Epithelial cell of prostate (primary cell): ENCODE measurements at regions not wholly inside any gene's neighbourhood (a gene's known extent, or its start where the extent isn't known, plus 50 kb on each side); places are given as distances from the start of the nearest gene placed in this dataset.

Experiments
- DNase-seq: peaks from one replicate; pipeline ENCODE4 v3.0.0-alpha.2; 2011; ENCODE audit warnings: low read depth, low spot score
- H3K27ac ChIP-seq: fragments of 450-650 bp; 2 replicates; pipeline ENCODE4 v1.5.1; 2017; ENCODE audit warnings: mild to moderate bottlenecking

DNA sequence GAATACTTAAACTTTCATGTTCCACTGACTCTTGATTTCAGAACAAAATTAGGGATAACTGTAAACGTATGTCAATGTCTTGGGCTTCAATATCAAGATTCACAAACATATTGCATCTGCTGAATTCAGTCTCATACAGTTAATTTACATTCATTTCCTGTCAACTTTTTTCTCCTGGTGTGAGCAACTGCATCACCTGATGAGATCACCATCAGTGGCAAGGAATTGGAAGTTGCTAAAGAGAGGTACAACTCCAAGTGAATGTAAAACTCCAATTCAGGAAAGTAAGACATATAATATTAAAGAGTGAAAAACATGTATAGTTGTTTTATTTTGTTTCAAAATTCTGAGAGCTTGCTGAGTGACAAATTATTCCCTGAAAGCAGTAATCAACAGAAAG, 1336.2 kb upstream of the C9orf72 start:
- no peak overlapping the region for H3K27ac ChIP-seq
- DNase-seq: no peak

DNA sequence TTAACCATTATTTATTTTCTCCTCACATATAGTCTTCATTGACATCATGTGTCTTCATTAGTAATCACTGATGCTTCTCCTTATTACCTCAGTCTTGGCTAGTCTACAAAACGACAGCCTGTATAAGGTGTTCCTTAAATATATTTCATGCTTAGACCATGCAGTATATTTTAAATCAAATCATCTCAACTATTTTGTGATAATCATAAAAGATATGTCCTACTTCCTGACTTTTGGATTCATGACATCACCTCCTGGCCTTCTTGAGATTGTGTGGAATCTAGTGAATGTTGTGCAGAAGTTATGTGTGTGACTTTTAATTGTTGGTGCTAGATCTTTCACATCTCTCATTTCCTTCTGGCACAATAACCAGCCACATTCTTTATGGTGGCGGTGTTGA, 1339.3 kb upstream of the C9orf72 start:
- H3K27ac ChIP-seq: no peak overlapping the region
- no peak for DNase-seq

GRCh38 chr9:28915202-28915930, 1342.1 kb upstream of the C9orf72 start:
- H3K27ac ChIP-seq: no peak overlapping the region
- peak; percentile 75 for DNase-seq

DNA sequence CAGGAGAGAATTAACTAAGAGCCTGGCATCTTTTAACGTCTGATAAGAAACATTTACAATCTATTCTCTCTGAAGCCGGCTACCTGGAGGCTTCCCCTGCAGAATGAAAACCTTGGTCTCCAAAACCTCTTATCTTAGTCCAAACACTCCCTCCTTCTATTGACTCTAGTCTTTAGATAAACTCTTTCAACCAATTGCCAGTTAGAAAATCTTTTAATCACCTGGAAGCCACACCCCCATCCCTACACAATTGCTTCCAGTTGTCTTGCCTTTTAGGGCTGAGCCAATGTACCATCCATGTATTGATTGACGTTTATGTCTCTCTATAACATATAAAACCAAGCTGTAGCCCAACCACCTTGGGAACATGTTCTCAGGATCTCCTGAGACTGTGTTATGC, 1343.1 kb upstream of the C9orf72 start:
- no peak overlapping the region for H3K27ac ChIP-seq
- DNase-seq: no peak

- no peak overlapping the region for H3K27ac ChIP-seq
- no peak for DNase-seq
These were observed 1348.7 kb upstream of the C9orf72 start for GRCh38 chr9:28921857-28922500.

DNA sequence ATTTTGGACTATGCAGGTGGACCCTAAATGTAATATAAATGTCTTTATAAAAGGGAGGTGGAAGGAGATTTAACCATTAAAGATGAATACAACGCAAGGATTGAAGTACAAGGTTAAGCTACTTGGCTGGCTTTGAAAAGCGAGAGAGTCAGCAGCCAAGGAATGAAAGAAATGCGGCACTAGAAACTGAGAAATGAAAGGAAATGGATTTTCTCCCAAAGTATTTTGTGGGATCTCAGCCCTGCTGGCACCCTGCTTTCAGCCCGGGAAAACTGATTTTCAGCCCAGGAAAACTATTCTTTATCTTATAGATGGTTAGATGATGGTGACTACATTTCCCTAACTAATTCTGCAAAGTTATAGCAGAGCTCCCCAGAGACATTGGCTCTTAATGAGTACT, 1349.6 kb upstream of the C9orf72 start:
- no peak overlapping the region for H3K27ac ChIP-seq
- DNase-seq: no peak

- no peak for DNase-seq
- no peak overlapping the region for H3K27ac ChIP-seq
These were observed 1350.1 kb upstream of the C9orf72 start for GRCh38 chr9:28923351-28923750.

DNA sequence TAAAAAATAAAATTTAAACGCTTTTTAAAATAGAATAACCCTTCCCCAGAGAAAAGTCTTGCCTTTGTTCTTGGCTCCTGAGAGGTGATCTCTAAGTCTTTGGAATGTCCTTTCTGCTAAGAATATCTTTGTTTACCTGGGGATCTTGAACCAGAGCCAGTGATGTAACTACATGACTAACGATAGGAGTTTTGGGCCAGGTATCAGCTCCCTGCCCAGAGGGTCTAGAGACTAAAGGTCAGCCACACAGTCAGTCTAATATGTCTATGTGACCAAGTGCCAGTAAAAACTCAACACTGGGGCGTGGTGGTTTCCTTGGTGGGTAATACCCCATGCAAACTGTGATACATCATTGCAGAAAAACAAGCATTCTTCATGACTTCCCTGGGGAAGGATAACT, 1351.9 kb upstream of the C9orf72 start:
- H3K27ac ChIP-seq: no peak overlapping the region
- DNase-seq: no peak

- DNase-seq: no peak
These were observed 1353.0 kb upstream of the C9orf72 start for GRCh38 chr9:28926306-28926705.

DNA sequence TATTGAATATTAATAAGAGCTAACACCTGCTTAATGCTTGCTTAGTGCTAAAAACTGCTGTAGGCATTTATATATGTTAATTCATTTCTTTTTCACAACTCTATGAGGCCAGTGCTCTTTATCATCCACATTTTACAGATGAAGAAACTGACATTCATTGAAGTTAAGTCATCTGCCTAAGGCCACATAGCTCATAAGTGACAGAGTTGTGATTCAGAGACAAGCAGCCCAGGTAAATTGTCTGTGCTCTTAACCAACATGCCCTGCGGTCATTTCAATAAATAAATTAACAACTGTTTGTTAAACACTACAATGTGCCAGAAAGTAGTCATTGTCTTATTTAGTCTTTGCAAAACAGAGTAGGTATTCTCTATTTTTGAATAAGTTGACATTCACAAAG, 1354.4 kb upstream of the C9orf72 start:
- peak overlapping the region; percentile 33 for H3K27ac ChIP-seq
- peak; percentile 93 for DNase-seq

More at GRCh38 chr9:28926306-28926705, 1353.0 kb upstream of the C9orf72 start:
- H3K27ac ChIP-seq: no peak overlapping the region

GRCh38 chr9:28929433-28929832, 1356.2 kb upstream of the C9orf72 start:
- DNase-seq: no peak
- no peak overlapping the region for H3K27ac ChIP-seq

DNA sequence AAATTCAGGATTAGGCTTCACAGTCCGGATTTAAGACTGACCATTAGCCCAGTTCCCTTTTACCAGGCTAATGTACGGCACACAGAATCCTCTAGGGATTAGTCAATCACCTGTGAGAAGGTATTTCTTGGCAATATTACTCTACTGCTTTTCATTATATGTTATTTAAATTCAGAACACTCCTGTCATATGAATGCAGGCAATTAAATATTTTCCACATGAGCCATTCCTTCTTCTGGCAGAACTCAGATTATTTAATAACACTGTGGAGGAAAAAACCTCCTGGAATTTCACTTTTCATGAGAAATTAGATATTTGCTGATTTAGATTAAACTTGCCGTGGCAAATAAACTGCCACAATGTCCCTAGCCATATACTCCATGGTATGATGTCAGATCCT, 1357.5 kb upstream of the C9orf72 start:
- no peak for DNase-seq

DNA sequence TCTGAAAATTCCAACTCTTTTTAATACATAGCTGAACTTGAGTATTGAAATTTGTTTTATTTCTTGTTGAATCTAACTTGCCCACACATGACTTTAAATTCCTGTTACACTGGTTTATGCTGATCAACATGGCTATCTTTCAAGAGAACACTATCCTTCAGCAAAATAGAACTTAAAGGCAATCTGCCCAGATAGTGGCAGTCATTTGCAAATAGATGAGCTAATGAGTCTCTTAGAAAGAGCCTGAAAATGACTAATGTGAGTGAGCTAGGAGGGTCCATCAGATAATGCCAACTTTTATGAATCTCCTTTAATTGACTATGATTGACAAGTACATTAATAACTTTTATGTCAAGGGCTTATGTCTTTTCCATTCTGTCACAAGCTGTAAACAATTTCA, 1360.8 kb upstream of the C9orf72 start:
- no peak for DNase-seq

More for the DNA sequence above, 1357.5 kb upstream of the C9orf72 start:
- no peak overlapping the region for H3K27ac ChIP-seq

DNA sequence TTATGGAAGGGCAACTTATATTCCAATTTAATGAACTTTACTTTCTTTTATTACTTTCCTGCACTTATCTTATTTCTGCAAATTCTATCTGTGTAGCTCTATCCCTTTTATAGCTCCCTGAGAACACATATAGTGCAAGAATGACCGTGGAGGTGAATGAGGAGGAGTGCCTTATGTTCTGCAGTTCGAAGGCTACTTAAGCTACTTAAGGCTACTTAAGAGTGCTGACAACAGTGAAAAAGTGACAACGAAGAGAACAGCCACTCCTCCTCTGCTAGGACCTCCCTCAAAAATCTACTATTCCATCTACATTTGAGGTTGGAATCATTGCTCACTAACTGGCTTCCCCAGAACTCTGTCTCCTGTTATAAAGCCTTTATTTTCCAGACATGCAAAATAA, 1365.7 kb upstream of the C9orf72 start:
- H3K27ac ChIP-seq: no peak overlapping the region
- DNase-seq: no peak

More for the DNA sequence above, 1360.8 kb upstream of the C9orf72 start:
- no peak overlapping the region for H3K27ac ChIP-seq

DNA sequence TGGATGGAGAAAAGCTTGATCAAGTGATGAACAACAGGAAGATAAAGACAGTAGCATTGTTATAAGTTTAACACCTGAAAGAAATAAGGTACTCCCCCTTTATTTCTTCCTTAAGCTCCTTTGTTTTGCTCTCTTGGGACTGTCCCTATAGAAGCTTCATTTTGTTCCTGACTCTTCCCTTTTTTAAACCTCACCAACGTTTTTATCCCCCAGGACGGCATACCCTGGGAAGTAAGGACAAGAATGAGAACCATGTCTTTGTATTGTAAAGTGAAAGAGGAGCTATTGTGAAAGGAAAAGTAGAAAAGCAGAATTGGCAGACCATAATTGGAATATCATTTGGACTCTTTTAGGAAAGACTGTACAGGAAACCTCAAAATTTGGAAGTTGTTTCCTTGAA, 1368.6 kb upstream of the C9orf72 start:
- DNase-seq: no peak
- H3K27ac ChIP-seq: no peak overlapping the region

- no peak overlapping the region for H3K27ac ChIP-seq
- no peak for DNase-seq
These were observed 1369.7 kb upstream of the C9orf72 start for GRCh38 chr9:28942941-28943340.

- H3K27ac ChIP-seq: no peak overlapping the region
- peak; percentile 10 for DNase-seq
These were observed 1373.4 kb upstream of the C9orf72 start for GRCh38 chr9:28946648-28947047.

- no peak for DNase-seq
- H3K27ac ChIP-seq: no peak overlapping the region
These were observed 1378.7 kb upstream of the C9orf72 start for GRCh38 chr9:28951945-28952344.

DNA sequence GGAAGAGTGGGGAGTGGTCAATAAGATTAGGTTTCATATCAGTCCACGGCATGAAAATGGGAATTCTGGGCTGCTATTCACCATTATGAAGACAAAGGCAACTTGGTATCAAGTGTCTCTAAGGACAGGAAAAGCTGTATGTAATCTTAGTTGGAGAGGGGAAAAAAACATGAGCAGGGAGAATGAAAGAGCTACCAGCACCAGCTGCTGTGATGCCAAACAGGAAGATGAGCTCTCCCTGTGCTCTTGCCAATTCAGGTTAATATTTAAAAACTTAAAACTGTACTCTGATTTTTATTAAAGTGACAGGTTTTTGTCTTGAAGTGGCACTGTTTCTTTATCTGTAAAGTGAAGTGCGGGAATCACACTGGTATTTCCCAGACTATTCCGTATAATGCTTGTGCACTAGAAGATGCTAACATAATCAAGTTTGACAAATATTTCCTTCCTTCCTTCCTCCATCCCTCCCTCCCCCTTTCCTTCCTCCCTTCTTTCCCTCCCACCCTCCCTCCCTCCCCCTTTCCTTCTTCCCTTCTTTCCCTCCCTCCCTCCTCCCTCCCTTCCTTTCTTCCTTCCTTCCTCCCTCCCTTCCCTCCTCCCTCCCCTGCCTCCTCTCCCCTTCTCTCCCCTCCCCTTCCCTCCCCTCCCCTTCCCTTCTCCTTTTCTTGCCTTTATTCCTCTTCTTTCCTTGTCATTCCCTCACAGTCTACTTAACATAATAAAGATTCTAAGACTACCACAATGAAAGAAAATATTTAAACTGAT, 1383.0 kb upstream of the C9orf72 start:
- DNase-seq: no peak

DNA sequence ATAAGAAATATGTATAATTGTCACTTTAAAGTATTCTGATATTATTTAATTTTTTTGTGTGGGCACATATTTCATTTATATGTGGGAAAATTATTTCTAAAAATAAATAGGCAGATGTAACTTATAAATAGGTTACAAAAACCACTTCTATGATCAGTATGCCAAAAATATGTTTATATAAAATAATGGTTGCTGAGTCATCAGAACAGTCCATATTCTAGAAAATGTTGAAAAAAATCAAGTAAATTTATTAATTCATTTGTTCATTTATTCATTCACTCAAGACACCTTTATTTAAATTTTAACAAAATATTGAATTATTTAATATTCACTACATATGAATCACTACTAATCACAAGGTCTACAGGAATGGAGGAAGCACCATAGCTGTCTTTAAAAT, 1387.3 kb upstream of the C9orf72 start:
- no peak overlapping the region for H3K27ac ChIP-seq
- no peak for DNase-seq

More for the DNA sequence above, 1383.0 kb upstream of the C9orf72 start:
- no peak overlapping the region for H3K27ac ChIP-seq

GRCh38 chr9:28961623-28962022, 1388.3 kb upstream of the C9orf72 start:
- H3K27ac ChIP-seq: no peak overlapping the region
- DNase-seq: no peak
